ENCODE measurements at regions not wholly inside any gene's neighbourhood (a gene's known extent, or its start where the extent isn't known, plus 50 kb on each side); places are given as distances from the start of the nearest gene placed in this dataset.

- TF ChIP-seq CTCF (IDR thresholded peaks at IDR 0.05) (no peak), POLR2A (IDR thresholded peaks at IDR 0.05) (no peak)
These were observed 147.0 kb downstream of the ABCA8 start for GRCh38 chr17:68807998-68808772.

Data from heart left ventricle (tissue), 13 donors.